Left lung (tissue), 4 donors: ENCODE measurements at regions not wholly inside any gene's neighbourhood (a gene's known extent, or its start where the extent isn't known, plus 50 kb on each side); places are given as distances from the start of the nearest gene placed in this dataset.

Source experiments
- ATAC-seq: fragments of 200-7000 bp; cut with Tn5 transposase; one replicate; pipeline ENCODE4 v1.9.1; 2020; ENCODE audit warnings: moderate library complexity
- DNase-seq, 4 donors: peaks; one replicate each; pipeline ENCODE4 v3.0.0-alpha.2; 2013 to 2020
- H3K27ac ChIP-seq, 2 donors: fragments of 200-600 bp; sonication (generic) in 1 of 2; one replicate each; pipeline versions ENCODE4 v1.5.0 to v1.8.0; 2020 to 2021
- H3K27me3 ChIP-seq, 2 donors: fragments of 200-600 bp; sonication (generic) in 1 of 2; one replicate each; pipeline versions ENCODE4 v1.5.0 to v1.8.0; 2020 to 2021
- H3K36me3 ChIP-seq, 2 donors: fragments of 200-600 bp; sonication (generic) in 1 of 2; one replicate each; pipeline versions ENCODE4 v1.5.0 to v1.8.0; 2020 to 2021
- H3K4me1 ChIP-seq, 2 donors: fragments of 200-600 bp; one replicate each; pipeline ENCODE4 v1.8.0; 2021
- H3K4me3 ChIP-seq, 2 donors: fragments of 200-600 bp; sonication (generic) in 1 of 2; one replicate each; pipeline versions ENCODE4 v1.5.0 to v1.8.0; 2020 to 2021; ENCODE audit warnings: mild to moderate bottlenecking in 1 of 2
- H3K9me3 ChIP-seq, 2 donors: fragments of 200-600 bp; sonication (generic) in 1 of 2; one replicate each; pipeline versions ENCODE4 v1.5.0 to v1.8.0; 2020 to 2021
- intact Hi-C, 2 donors: fragments of 100-400 bp; cut with DNase I; formaldehyde crosslinking; loops; one replicate each; pipeline versions ENCODE4 v1.11.2 to v1.14.2; 2022
- TF ChIP-seq, protein P1 (sequence below), 2 donors: fragments of 200-600 bp; sonication (generic) in 1 of 2; IDR thresholded peaks; one replicate each; pipeline versions ENCODE4 v1.5.0 to v1.8.0; 2021; ENCODE audit warnings: antibody characterized with exemption in 2 of 2
- donor health status: DM: no; HTN: yes; CAD: no.
- donor health status: DM: no; HTN: no; CAD: no.

DNA sequence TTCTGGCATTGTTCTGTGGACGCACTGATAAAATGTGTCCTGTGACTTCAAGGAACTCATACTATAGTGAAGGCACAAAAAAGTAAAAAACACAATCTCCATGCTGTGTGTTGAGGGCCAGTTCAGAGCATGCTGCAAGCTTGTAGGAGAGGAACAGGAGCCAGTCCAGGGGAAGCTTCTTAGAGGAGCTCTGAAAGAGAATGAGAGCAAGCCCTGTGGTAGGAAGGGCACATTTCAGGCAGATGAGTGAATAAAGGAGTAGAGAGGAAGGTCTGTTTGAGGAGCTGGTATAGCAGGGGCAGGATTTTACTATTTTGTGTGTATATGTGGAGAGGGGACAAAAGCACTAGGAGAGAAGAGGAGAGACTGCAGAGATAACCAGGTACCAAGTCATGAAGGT lies 478.3 kb downstream of the ZEB2 start:
- Histone ChIP-seq H3K27ac (no peak overlapping the region), H3K4me1 (no peaks in the 10 kb centered on the region), H3K4me3 (no peak overlapping the region), H3K9me3 (no peaks in the 10 kb centered on the region), H3K27me3 (no peaks in the 10 kb centered on the region), H3K36me3 (no peaks in the 10 kb centered on the region)
- TF ChIP-seq, protein P1, sequence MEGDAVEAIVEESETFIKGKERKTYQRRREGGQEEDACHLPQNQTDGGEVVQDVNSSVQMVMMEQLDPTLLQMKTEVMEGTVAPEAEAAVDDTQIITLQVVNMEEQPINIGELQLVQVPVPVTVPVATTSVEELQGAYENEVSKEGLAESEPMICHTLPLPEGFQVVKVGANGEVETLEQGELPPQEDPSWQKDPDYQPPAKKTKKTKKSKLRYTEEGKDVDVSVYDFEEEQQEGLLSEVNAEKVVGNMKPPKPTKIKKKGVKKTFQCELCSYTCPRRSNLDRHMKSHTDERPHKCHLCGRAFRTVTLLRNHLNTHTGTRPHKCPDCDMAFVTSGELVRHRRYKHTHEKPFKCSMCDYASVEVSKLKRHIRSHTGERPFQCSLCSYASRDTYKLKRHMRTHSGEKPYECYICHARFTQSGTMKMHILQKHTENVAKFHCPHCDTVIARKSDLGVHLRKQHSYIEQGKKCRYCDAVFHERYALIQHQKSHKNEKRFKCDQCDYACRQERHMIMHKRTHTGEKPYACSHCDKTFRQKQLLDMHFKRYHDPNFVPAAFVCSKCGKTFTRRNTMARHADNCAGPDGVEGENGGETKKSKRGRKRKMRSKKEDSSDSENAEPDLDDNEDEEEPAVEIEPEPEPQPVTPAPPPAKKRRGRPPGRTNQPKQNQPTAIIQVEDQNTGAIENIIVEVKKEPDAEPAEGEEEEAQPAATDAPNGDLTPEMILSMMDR (IDR thresholded peaks at IDR 0.05) = no peak
- DNase-seq = no peak
- intact Hi-C loops = no loop called here
- no peak for ATAC-seq

DNA sequence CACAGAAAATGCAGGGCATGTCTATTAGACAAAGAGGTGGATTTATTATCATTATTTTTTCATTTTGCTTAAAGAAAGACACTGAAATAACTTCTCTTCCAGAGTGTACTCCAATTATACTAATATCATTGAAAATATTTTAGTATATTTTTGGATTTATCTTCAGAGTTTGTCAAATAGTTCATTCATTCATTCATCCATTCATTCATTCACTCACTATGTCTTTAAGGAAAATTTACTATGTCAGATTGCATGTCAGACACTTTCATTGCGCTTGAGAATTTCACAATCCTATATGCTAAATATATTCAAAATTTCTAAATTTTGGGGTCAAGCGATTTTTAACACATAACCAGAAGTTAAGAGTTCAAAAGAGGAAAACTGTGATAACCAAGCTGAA lies 479.1 kb downstream of the ZEB2 start:
- no peaks in the 10 kb centered on the region for H3K36me3 ChIP-seq
- intact Hi-C loops = no loop called here
- no peak overlapping the region for H3K27ac ChIP-seq
- H3K4me1 ChIP-seq = no peaks in the 10 kb centered on the region
- ATAC-seq (no peak), DNase-seq (no peak)
- H3K27me3 ChIP-seq = no peaks in the 10 kb centered on the region
- TF ChIP-seq, protein P1 (IDR thresholded peaks at IDR 0.05) = no peak
- no peaks in the 10 kb centered on the region for H3K9me3 ChIP-seq
- H3K4me3 ChIP-seq = no peak overlapping the region

DNA sequence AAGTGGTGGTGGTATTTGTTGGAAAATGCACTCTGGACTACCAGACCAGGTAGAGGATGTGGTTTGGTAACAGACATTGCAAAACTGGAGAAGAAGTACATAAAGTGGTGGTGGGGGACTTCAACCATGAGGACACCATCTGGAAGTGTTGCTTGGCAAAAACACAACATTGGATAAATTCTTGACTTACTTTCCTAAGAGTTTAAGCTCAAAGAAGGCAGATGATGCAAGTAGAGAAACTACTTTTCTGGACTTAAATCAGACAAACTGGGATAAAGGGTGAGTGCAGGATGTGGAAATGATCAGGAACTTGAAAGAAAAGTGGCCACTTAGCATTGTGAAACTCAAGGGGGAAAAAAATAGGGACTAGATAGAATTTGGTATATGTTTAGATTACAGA lies 487.4 kb downstream of the ZEB2 start:
- H3K4me1 ChIP-seq = no peaks in the 10 kb centered on the region
- H3K9me3 ChIP-seq = no peaks in the 10 kb centered on the region
- DNase-seq (no peak), ATAC-seq (no peak)
- no peak overlapping the region for H3K4me3 ChIP-seq
- no peak overlapping the region for H3K27ac ChIP-seq
- intact Hi-C loops = no loop called here
- TF ChIP-seq, protein P1 (IDR thresholded peaks at IDR 0.05) = no peak
- H3K36me3 ChIP-seq = no peaks in the 10 kb centered on the region
- no peaks in the 10 kb centered on the region for H3K27me3 ChIP-seq

DNA sequence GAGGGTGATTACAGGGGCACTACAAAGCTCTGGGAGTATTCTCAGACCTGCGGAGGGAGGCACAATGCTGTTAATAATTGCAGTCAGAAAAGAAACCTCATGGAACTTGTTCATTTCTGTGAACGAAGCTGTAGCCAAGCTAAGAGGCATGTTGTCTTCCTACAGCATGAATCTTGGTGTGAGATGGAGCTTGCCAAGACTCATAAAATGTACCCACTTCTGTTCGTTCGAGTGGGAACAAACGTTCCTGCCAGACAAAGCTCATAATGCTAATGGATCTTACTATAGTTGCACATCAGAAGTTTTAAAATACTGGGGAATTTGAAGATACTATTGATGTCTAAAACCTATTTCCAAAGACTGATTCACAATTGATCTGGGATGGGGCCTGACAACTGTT lies 489.1 kb downstream of the ZEB2 start:
- Histone ChIP-seq H3K4me1 (no peaks in the 10 kb centered on the region), H3K27me3 (no peaks in the 10 kb centered on the region), H3K27ac (no peak overlapping the region), H3K9me3 (no peaks in the 10 kb centered on the region), H3K4me3 (no peak overlapping the region), H3K36me3 (no peaks in the 10 kb centered on the region)
- no peak for DNase-seq
- TF ChIP-seq, protein P1 (IDR thresholded peaks at IDR 0.05) = no peak
- peak; percentile 26 for ATAC-seq
- intact Hi-C loops = no loop called here

DNA sequence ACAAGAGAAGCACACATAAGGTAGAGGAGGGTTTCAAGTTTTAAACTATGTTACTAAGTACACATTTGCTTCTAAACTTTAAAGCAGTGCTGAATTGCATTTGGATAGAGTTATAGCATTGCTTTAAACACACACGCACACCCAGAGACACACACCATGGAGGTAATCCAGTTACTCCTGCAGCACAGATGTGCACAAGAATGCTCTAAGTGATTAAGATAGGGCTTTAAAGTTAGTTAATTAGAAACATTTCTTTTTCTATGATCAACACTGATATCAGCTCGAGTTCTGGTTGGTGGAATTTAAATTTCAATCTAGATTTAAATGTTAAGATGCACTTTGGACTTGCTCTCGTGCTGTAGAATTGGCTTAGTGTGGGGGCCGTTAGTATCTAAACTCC lies 492.3 kb downstream of the ZEB2 start:
- Histone ChIP-seq H3K27ac (no peak overlapping the region), H3K4me3 (no peak overlapping the region), H3K27me3 (no peaks in the 10 kb centered on the region), H3K9me3 (peaks cover 0 to 4% of the 10 kb centered on the region in 2 donors), H3K36me3 (no peaks in the 10 kb centered on the region), H3K4me1 (no peaks in the 10 kb centered on the region)
- TF ChIP-seq, protein P1 (IDR thresholded peaks at IDR 0.05) = no peak
- intact Hi-C loops = no loop called here
- DNase-seq (no peak), ATAC-seq (no peak)
